RWPE1 (cell line): ENCODE measurements at regions not wholly inside any gene's neighbourhood (a gene's known extent, or its start where the extent isn't known, plus 50 kb on each side); places are given as distances from the start of the nearest gene placed in this dataset.

Experiments used
- CTCF ChIA-PET: fragments of 350-600 bp; sonication (Branson Sonifier 250); formaldehyde crosslinking; extraction: SDS; loops from one replicate; lab custom pipeline; 2021; lab: Yijun Ruan, JAX
- POLR2A ChIA-PET: fragments of 400-600 bp; formaldehyde crosslinking; extraction: SDS; loops from one replicate; lab custom pipeline; 2020; ENCODE audit warnings: antibody characterized with exemption; ENCODE audit not compliant: low non-redundant PET; lab: Yijun Ruan, JAX
- DNase-seq: peaks from one replicate; pipeline ENCODE4 v3.0.0; 2012; ENCODE audit warnings: low spot score
- H3K27ac ChIP-seq: fragments of 450-650 bp; 2 replicates; pipeline ENCODE4 v1.5.1; 2017
- TF ChIP-seq, protein P1 (sequence below): fragments of 450-650 bp; conservative IDR thresholded peaks from 2 replicates; pipeline ENCODE4 v1.5.1; 2017; ENCODE audit warnings: low read depth, mild to moderate bottlenecking

DNA sequence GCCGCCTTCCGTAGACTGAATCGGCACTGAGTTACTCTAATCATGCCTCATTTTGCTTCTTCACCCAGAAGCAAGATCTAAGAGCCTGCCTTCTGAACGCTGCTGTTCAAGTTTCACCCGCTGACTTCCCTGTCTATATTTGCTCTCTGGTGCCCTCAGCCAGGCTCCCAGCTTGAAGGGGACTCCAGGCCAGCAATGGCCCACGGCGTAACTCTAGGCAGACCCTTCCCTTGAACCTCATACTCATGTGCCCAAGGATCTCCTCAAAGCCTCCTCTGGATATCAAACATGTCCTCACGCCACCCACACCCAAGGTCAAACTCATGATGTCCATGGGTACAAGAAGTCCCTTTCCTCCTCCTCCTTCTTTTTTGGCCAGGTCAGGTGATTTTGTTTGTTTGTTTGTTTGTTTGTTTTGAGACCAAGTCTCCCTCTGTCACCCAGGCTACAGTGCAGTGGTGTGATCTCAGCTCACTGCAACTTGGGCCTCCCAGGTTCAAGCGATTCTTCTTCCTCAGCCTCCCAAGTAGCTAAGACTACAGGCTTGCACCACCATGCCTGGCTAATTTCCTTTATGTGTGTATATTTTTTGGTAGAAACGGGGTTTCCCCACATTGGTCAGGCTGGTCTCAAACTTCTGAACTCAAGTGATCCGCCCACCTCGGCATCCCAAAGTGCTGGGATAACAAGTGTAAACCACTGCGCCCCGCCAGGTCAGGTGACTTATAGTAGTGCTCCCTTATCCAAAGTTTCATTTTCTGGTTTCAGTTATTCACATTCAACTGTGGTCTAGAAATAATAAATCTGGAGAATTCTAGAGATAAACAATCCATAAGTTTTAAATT is 239.0 kb downstream of the SYK start:
- H3K27ac ChIP-seq = no peak overlapping the region
- no peak for DNase-seq
- ChIA-PET CTCF (interaction anchor here (0.6 kb wide), 1 partner anchor 84 kb away, joined by 4 read pairs; no protein-coding TSS in a partner anchor), POLR2A (no interaction called here)
- TF ChIP-seq, protein P1, sequence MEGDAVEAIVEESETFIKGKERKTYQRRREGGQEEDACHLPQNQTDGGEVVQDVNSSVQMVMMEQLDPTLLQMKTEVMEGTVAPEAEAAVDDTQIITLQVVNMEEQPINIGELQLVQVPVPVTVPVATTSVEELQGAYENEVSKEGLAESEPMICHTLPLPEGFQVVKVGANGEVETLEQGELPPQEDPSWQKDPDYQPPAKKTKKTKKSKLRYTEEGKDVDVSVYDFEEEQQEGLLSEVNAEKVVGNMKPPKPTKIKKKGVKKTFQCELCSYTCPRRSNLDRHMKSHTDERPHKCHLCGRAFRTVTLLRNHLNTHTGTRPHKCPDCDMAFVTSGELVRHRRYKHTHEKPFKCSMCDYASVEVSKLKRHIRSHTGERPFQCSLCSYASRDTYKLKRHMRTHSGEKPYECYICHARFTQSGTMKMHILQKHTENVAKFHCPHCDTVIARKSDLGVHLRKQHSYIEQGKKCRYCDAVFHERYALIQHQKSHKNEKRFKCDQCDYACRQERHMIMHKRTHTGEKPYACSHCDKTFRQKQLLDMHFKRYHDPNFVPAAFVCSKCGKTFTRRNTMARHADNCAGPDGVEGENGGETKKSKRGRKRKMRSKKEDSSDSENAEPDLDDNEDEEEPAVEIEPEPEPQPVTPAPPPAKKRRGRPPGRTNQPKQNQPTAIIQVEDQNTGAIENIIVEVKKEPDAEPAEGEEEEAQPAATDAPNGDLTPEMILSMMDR = no peak

DNA sequence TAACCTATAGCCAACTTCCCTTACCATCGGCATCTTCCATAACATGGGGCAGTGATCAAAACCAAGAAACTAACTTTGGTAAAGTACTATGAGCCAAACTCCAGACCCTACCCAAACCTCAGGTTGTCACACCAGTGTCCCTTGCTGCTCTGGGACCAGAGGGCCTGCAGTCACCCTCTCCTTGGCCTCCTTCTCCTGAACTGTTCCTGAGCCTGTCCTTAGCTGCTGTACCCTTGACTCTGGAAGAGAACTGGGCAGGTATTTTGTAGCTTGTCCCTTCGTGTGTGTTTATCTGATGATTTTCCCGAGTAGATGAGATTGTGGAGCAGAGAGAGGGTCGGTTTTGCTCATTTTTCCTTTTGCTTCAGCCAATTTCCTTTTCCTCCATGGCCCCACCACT is 240.4 kb downstream of the SYK start:
- H3K27ac ChIP-seq = no peak overlapping the region
- ChIA-PET POLR2A (no interaction called here), CTCF (interaction anchor here (0.6 kb wide), 1 partner anchor 906 kb away, joined by 6 read pairs; no protein-coding TSS in a partner anchor)
- TF ChIP-seq, protein P1 = no peak
- no peak for DNase-seq

DNA sequence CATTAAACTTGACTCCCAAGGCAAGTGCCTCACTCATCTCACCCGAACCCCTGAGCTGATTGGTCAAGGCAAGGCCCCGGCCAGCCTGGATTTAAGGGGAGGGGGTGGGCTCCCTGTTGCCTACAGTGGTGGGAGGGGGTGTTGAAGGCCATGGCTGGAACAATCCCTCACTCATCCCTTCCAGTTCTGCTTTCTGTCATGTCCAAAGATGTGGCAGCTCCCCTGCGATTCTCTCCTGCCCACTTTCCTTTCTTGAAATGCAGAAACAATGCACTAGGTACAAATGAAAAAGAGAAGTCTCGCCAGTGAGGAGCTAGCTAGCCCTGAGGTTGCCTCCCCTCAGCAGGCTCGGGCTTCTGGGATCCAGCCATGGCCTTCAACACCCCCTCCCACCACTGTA is 240.9 kb downstream of the SYK start:
- ChIA-PET CTCF (interaction anchor here (0.6 kb wide), 1 partner anchor 906 kb away, joined by 6 read pairs; no protein-coding TSS in a partner anchor), POLR2A (no interaction called here)
- TF ChIP-seq, protein P1 = no peak
- no peak for DNase-seq
- H3K27ac ChIP-seq = no peak overlapping the region

DNA sequence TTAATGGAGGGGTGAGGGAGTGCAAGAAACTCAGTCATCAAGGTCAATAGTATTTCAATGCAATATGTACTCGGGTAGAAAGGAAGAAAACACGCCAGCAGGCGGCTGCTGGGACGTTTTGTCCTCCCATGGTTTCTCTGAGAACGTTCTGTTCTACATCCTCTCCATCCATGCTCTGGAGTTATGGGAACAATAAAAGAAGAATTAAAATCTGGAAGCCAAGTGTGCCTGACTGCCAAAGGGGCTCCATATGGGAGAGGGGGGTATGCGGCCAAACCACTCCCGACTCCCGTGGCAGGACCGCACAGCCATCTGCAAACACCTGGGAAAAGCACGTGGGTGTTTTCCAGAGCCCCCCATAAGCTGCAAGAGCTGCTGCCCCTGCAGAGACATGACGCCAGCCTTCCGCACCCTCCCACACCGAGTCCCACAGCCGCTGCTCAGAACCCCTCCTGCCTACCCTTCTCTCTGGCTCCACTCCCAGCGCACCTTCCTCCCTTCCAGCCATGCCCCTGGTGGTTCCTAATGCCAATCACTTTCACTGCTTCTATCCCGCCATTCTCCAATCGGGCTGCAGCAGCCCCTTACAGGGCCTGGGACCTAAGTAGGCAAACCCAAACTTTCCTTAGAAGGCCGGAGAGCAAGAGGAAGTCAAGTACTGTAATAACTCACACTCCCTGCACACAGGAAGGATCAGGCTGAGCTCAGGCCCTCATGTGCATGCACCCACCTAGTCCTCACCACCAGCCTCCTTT is 241.6 kb downstream of the SYK start:
- TF ChIP-seq, protein P1 = no peak
- CTCF ChIA-PET = no interaction called here
- POLR2A ChIA-PET = no interaction called here
- no peak for DNase-seq
- no peak overlapping the region for H3K27ac ChIP-seq

DNA sequence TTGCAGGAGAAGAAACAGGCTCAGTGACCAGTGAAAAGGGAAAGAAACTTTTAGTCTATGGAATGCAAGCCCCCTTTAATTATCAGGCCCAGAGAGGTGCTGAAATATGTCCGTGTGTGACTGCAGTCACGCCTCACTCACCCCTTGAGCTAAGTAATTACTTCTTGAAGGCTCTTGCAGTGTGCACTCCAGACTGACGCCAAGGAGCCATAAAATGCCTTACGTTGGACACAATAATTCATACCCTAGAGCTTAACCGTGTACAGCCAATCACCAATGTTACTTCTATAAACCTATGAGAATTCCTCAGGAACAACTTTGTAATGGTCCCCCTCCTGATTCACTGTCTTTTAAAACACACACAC is 242.2 kb downstream of the SYK start:
- ChIA-PET POLR2A (interaction anchor here (0.6 kb wide), 1 partner anchor 56 kb away, joined by 5 read pairs; no protein-coding TSS in a partner anchor), CTCF (no interaction called here)
- no peak for DNase-seq
- H3K27ac ChIP-seq = no peak overlapping the region
- TF ChIP-seq, protein P1 = no peak

DNA sequence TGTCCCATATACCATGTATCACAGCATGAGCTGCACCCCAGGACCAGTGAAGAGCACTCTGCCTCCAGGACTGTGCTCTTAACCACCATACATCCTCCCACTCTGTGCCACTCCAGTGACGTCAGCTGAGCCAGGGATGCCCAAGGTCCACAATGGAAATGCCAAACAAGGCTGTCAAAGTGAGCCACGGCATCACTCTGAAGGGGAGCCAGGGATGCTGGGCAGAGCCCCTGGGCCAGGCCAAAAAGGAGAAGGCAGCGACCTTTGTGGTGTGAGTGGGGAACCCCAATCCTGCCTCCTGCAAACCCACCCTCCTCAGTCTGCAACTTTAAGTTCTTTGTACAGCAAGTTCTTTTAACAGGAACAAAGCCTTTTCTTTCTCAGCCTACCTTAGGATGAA is 242.7 kb downstream of the SYK start:
- POLR2A ChIA-PET = interaction anchor here (0.6 kb wide), 1 partner anchor 56 kb away, joined by 5 read pairs; no protein-coding TSS in a partner anchor
- CTCF ChIA-PET = no interaction called here
- TF ChIP-seq, protein P1 = no peak
- no peak overlapping the region for H3K27ac ChIP-seq
- no peak for DNase-seq
